ENCODE measurements at regions not wholly inside any gene's neighbourhood (a gene's known extent, or its start where the extent isn't known, plus 50 kb on each side); places are given as distances from the start of the nearest gene placed in this dataset.

- 68 to 75% (median 69%) methylated on average over 1 of the region's 1 CpG for WGBS, 3 donors
- ATAC-seq = no peak
These were observed 61.2 kb downstream of the VIP start for GRCh38 chr6:152811785-152812184.

GRCh38 chr6:152815230-152815872, 64.8 kb downstream of the VIP start:
- intact Hi-C loops (cut with DNase I) = no loop called here
- H3K27me3 ChIP-seq (ENCODE audit: insufficient read depth in 3 of 3, low read length in 2 of 3) = no peaks in the 10 kb centered on the region
- DNase-seq (no peak), ATAC-seq (no peak)
- no peaks in the 10 kb centered on the region for H3K4me1 ChIP-seq
- no peaks in the 10 kb centered on the region for H3K36me3 ChIP-seq (ENCODE audit: insufficient read depth in 1 of 2, low read depth in 1 of 2)
- WGBS, 3 donors = 84 to 86% (median 86%) methylated on average over 5 of the region's 5 CpGs
- H3K9me3 ChIP-seq = no peaks in the 10 kb centered on the region
- no peak overlapping the region for H3K27ac ChIP-seq
- TF ChIP-seq, protein P1, sequence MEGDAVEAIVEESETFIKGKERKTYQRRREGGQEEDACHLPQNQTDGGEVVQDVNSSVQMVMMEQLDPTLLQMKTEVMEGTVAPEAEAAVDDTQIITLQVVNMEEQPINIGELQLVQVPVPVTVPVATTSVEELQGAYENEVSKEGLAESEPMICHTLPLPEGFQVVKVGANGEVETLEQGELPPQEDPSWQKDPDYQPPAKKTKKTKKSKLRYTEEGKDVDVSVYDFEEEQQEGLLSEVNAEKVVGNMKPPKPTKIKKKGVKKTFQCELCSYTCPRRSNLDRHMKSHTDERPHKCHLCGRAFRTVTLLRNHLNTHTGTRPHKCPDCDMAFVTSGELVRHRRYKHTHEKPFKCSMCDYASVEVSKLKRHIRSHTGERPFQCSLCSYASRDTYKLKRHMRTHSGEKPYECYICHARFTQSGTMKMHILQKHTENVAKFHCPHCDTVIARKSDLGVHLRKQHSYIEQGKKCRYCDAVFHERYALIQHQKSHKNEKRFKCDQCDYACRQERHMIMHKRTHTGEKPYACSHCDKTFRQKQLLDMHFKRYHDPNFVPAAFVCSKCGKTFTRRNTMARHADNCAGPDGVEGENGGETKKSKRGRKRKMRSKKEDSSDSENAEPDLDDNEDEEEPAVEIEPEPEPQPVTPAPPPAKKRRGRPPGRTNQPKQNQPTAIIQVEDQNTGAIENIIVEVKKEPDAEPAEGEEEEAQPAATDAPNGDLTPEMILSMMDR (IDR thresholded peaks at IDR 0.05) = no peak
- no peak overlapping the region for H3K4me3 ChIP-seq

More at GRCh38 chr6:152811785-152812184, 61.2 kb downstream of the VIP start:
- DNase-seq = no peak
- TF ChIP-seq, protein P1 (IDR thresholded peaks at IDR 0.05) = no peak
- Histone ChIP-seq H3K36me3 (ENCODE audit: insufficient read depth in 1 of 2, low read depth in 1 of 2) (no peaks in the 10 kb centered on the region), H3K4me3 (no peak overlapping the region), H3K4me1 (no peaks in the 10 kb centered on the region), H3K27me3 (ENCODE audit: insufficient read depth in 3 of 3, low read length in 2 of 3) (no peaks in the 10 kb centered on the region), H3K9me3 (no peaks in the 10 kb centered on the region), H3K27ac (no peak overlapping the region)
- intact Hi-C loops (cut with DNase I) = no loop called here

DNA sequence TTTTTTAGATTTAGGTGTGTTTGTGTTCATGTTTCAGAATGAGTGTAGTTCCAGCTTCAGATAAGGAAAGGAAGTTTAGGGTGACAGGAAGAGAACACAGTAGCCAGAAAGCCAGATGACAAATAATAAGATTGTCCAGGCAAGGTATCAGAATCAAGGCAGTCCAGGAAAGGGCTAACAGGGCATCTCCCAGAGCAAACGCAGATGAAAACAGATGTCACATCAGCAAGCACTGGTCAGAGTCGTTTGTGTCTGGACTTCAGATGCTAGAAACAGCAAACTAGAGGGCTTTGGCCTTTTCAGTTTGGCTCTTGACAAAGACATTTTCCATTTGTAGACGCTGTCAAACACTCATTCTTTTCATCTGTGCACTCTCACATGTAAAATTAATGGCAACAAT, 65.5 kb downstream of the VIP start:
- TF ChIP-seq, protein P1 (IDR thresholded peaks at IDR 0.05) = no peak
- Histone ChIP-seq H3K27me3 (ENCODE audit: insufficient read depth in 3 of 3, low read length in 2 of 3) (no peaks in the 10 kb centered on the region), H3K4me1 (no peaks in the 10 kb centered on the region), H3K4me3 (no peak overlapping the region), H3K9me3 (no peaks in the 10 kb centered on the region), H3K27ac (no peak overlapping the region), H3K36me3 (ENCODE audit: insufficient read depth in 1 of 2, low read depth in 1 of 2) (no peaks in the 10 kb centered on the region)
- intact Hi-C loops (cut with DNase I) = no loop called here
- ATAC-seq (no peak), DNase-seq (no peak)
- WGBS, 3 donors = 59 to 65% (median 63%) methylated on average over 3 of the region's 3 CpGs

- TF ChIP-seq, protein P1 (IDR thresholded peaks at IDR 0.05) = no peak
- 37 to 47% (median 39%) methylated on average over 4 of the region's 4 CpGs for WGBS, 3 donors
- H3K4me3 ChIP-seq = no peak overlapping the region
- H3K27me3 ChIP-seq (ENCODE audit: insufficient read depth in 3 of 3, low read length in 2 of 3) = no peaks in the 10 kb centered on the region
- DNase-seq (no peak), ATAC-seq (no peak)
- no peaks in the 10 kb centered on the region for H3K36me3 ChIP-seq (ENCODE audit: insufficient read depth in 1 of 2, low read depth in 1 of 2)
- H3K27ac ChIP-seq = no peak overlapping the region
- H3K9me3 ChIP-seq = no peaks in the 10 kb centered on the region
- H3K4me1 ChIP-seq = no peaks in the 10 kb centered on the region
- intact Hi-C loops (cut with DNase I) = no loop called here
These were observed 70.9 kb downstream of the VIP start for GRCh38 chr6:152821525-152821924.

GRCh38 chr6:152824666-152825065, 74.1 kb downstream of the VIP start:
- DNase-seq = no peak
- Histone ChIP-seq H3K27ac (no peak overlapping the region), H3K27me3 (ENCODE audit: insufficient read depth in 3 of 3, low read length in 2 of 3) (no peaks in the 10 kb centered on the region), H3K36me3 (ENCODE audit: insufficient read depth in 1 of 2, low read depth in 1 of 2) (no peaks in the 10 kb centered on the region), H3K9me3 (no peaks in the 10 kb centered on the region), H3K4me1 (no peaks in the 10 kb centered on the region), H3K4me3 (no peak overlapping the region)
- WGBS, 3 donors = 85 to 90% (median 88%) methylated on average over 2 of the region's 2 CpGs
- intact Hi-C loops (cut with DNase I) = no loop called here
- no peak for ATAC-seq
- TF ChIP-seq, protein P1 (IDR thresholded peaks at IDR 0.05) = no peak

Measured in psoas muscle (tissue), 7 donors.